ENCODE measurements at regions not wholly inside any gene's neighbourhood (a gene's known extent, or its start where the extent isn't known, plus 50 kb on each side); places are given as distances from the start of the nearest gene placed in this dataset.

DNA sequence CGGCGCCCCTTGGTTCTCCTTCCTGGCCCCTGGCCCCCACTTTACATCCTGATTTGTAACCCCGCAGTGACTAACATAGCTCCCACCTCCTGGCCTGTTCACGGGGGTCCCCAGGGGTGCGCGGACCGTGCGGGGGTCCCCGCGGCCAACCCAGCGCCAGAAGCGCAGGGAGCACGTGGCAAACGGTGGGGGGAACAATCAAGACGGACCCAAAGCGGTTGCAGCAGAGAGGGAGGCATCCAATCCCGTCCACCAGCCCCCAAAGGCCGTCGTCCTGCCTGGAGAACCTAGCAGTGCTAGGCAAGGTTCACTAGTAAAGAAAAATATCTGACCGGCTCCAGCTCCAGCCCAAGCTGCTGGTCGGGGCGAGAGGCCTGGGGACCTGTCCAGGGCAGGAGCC lies 201.5 kb downstream of the AUH start:
- TF ChIP-seq, protein P1, sequence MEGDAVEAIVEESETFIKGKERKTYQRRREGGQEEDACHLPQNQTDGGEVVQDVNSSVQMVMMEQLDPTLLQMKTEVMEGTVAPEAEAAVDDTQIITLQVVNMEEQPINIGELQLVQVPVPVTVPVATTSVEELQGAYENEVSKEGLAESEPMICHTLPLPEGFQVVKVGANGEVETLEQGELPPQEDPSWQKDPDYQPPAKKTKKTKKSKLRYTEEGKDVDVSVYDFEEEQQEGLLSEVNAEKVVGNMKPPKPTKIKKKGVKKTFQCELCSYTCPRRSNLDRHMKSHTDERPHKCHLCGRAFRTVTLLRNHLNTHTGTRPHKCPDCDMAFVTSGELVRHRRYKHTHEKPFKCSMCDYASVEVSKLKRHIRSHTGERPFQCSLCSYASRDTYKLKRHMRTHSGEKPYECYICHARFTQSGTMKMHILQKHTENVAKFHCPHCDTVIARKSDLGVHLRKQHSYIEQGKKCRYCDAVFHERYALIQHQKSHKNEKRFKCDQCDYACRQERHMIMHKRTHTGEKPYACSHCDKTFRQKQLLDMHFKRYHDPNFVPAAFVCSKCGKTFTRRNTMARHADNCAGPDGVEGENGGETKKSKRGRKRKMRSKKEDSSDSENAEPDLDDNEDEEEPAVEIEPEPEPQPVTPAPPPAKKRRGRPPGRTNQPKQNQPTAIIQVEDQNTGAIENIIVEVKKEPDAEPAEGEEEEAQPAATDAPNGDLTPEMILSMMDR (IDR thresholded peaks at IDR 0.05) = no peak
- TF ChIP-seq POLR2AphosphoS5 (IDR thresholded peaks at IDR 0.05) = no peak
- no peak for TF ChIP-seq POLR2A (IDR thresholded peaks at IDR 0.05)
